SK-N-SH (cell line): ENCODE measurements at regions not wholly inside any gene's neighbourhood (a gene's known extent, or its start where the extent isn't known, plus 50 kb on each side); places are given as distances from the start of the nearest gene placed in this dataset.

Source experiments
- CTCF ChIA-PET: fragments of 300-600, 350-600 bp; formaldehyde crosslinking; extraction: SDS; loops from one replicate; lab custom pipeline; 2021; lab: Yijun Ruan, JAX
- POLR2A ChIA-PET: fragments of 350-600 bp; sonication (Branson Sonifier 250); formaldehyde crosslinking; extraction: SDS; loops from one replicate; lab custom pipeline; 2020; ENCODE audit warnings: antibody characterized with exemption, inconsistent platforms; lab: Yijun Ruan, JAX
- DNase-seq: peaks from one replicate; pipeline ENCODE4 v3.0.0; 2012
- H2AFZ ChIP-seq: fragments of 200-600 bp; sonication (generic); 2 replicates; pipeline ENCODE4 v1.8.1; 2016; ENCODE audit warnings: antibody characterized with exemption, mild to moderate bottlenecking, low read depth
- H3F3A ChIP-seq: fragments of 200-600 bp; sonication (generic); replicated peaks from 2 replicates; pipeline ENCODE3; 2016; ENCODE audit warnings: antibody characterized with exemption, mild to moderate bottlenecking; ENCODE audit not compliant: insufficient read depth
- H3K27ac ChIP-seq, 2 experiments: fragments of 200-500 bp in 1 of 2; fragments of 200-600 bp in 1 of 2; sonication (Bioruptor generic) in 1 of 2; sonication (generic), shearing (Covaris generic) in 1 of 2; 2 replicates each; pipeline versions ENCODE4 v1.5.1 to v1.6.1; 2014 to 2016; ENCODE audit warnings: low read depth in 2 of 2, inconsistent platforms in 1 of 2, low read length in 1 of 2, mild to moderate bottlenecking in 1 of 2, mixed read lengths in 1 of 2
- H3K27me3 ChIP-seq: fragments of 200-600 bp; sonication (generic), shearing (Covaris generic); 2 replicates; pipeline ENCODE4 v1.6.1; 2016; ENCODE audit warnings: mixed run types; ENCODE audit not compliant: insufficient read depth
- H3K36me3 ChIP-seq, 2 experiments: fragments of 200-500 bp in 1 of 2; fragments of 200-600 bp in 1 of 2; sonication (Bioruptor generic) in 1 of 2; sonication (generic) in 1 of 2; replicated peaks in 1 of 2; 2 replicates each; pipeline versions ENCODE3 to v1.5.1; 2014 to 2016; ENCODE audit warnings: low read length in 1 of 2, mild to moderate bottlenecking in 1 of 2; ENCODE audit not compliant: insufficient read depth in 2 of 2, control insufficient read depth in 1 of 2
- H3K4me1 ChIP-seq, 2 experiments: fragments of 200-500 bp in 1 of 2; fragments of 200-600 bp in 1 of 2; sonication (Bioruptor generic) in 1 of 2; sonication (generic), shearing (Covaris generic) in 1 of 2; 2 replicates each; pipeline versions ENCODE4 v1.5.1 to v1.6.1; 2014 to 2016; ENCODE audit warnings: low read depth in 1 of 2, low read length in 1 of 2, mixed run types in 1 of 2; ENCODE audit not compliant: insufficient read depth in 2 of 2, control insufficient read depth in 1 of 2
- H3K4me2 ChIP-seq: fragments of 200-600 bp; sonication (generic), shearing (Covaris generic); 2 replicates; pipeline ENCODE4 v1.6.1; 2017; ENCODE audit warnings: mixed run types
- H3K4me3 ChIP-seq, 2 experiments: fragments of 200-500 bp in 1 of 2; fragments of 200-600 bp in 1 of 2; sonication (Bioruptor generic) in 1 of 2; sonication (generic), shearing (Covaris generic) in 1 of 2; 2 replicates each; pipeline versions ENCODE4 v1.5.1 to v1.8.1; 2014 to 2016; ENCODE audit warnings: low read depth in 2 of 2, inconsistent platforms in 1 of 2, low read length in 1 of 2, mild to moderate bottlenecking in 1 of 2, mixed read lengths in 1 of 2, moderate library complexity in 1 of 2
- H3K79me2 ChIP-seq: fragments of 200-600 bp; sonication (generic); 2 replicates; pipeline ENCODE4 v1.8.1; 2017; ENCODE audit warnings: mild to moderate bottlenecking; ENCODE audit not compliant: insufficient read depth
- H3K9ac ChIP-seq: fragments of 200-600 bp; sonication (generic); 2 replicates; pipeline ENCODE4 v1.6.1; 2017; ENCODE audit warnings: mixed run types
- H3K9me2 ChIP-seq: fragments of 200-600 bp; sonication (generic); 2 replicates; pipeline ENCODE4 v1.6.1; 2017; ENCODE audit warnings: mixed run types
- H3K9me3 ChIP-seq: fragments of 200-600 bp; sonication (generic); 2 replicates; pipeline ENCODE4 v1.6.1; 2017; ENCODE audit warnings: mixed run types, mild to moderate bottlenecking, moderate library complexity
- H4K20me1 ChIP-seq: fragments of 200-600 bp; sonication (generic); 2 replicates; pipeline ENCODE4 v1.6.1; 2017; ENCODE audit warnings: mild to moderate bottlenecking, mixed run types; ENCODE audit not compliant: insufficient read depth
- EZH2phosphoT487 ChIP-seq: fragments of 200-600 bp; sonication (generic); IDR thresholded peaks from 2 replicates; pipeline ENCODE4 v1.6.1; 2017; ENCODE audit warnings: low read depth, mixed run types, mild to moderate bottlenecking, antibody characterized with exemption, moderate library complexity, borderline replicate concordance
- FOSL2 ChIP-seq: IDR thresholded peaks from 2 replicates; pipeline ENCODE4 v1.4.0; 2012; ENCODE audit warnings: low read depth, mild to moderate bottlenecking, moderate library complexity, borderline replicate concordance
- GATA2 ChIP-seq: sonication (generic); formaldehyde crosslinking; IDR thresholded peaks from 2 replicates; pipeline ENCODE4 v1.5.0; 2020; ENCODE audit warnings: mild to moderate bottlenecking, missing genetic modification reagents
- NFIC ChIP-seq: IDR thresholded peaks from 2 replicates; pipeline ENCODE4 v1.4.0; 2012; ENCODE audit warnings: borderline replicate concordance
- RCOR1 ChIP-seq: fragments of 150-350 bp; IDR thresholded peaks from 2 replicates; pipeline ENCODE4 v1.6.1; 2017; ENCODE audit warnings: antibody characterized with exemption, low read length
- RXRA ChIP-seq: IDR thresholded peaks from 2 replicates; pipeline ENCODE4 v1.4.0; 2012; ENCODE audit warnings: low read depth, mild to moderate bottlenecking, borderline replicate concordance
- SIN3A ChIP-seq: IDR thresholded peaks from 2 replicates; pipeline ENCODE4 v1.6.1; 2012; ENCODE audit warnings: low read depth, mild to moderate bottlenecking, low read length, moderate library complexity, borderline replicate concordance
- SMC3 ChIP-seq: IDR thresholded peaks from 2 replicates; pipeline ENCODE4 v1.6.1; 2012; ENCODE audit warnings: low read depth, low read length, improper control_type of control experiment
- TAF1 ChIP-seq: IDR thresholded peaks from 2 replicates; pipeline ENCODE4 v1.6.1; 2012; ENCODE audit warnings: low read depth, mild to moderate bottlenecking, low read length, moderate library complexity, borderline replicate concordance
- TCF12 ChIP-seq: IDR thresholded peaks from 2 replicates; pipeline ENCODE4 v1.4.0; 2012
- WGBS: methylation state at CpG from one replicate; pipeline ENCODE4 v1.1.6; 2017; ENCODE audit warnings: low lambda C conversion rate; 5-methylcytosine and 5-hydroxymethylcytosine counted together
- TF ChIP-seq, protein P1 (sequence below): IDR thresholded peaks from 2 replicates; pipeline ENCODE4 v1.4.0; 2012; ENCODE audit warnings: low read depth
- TF ChIP-seq, protein P2 (sequence below): fragments of 150-350 bp; IDR thresholded peaks from 2 replicates; pipeline ENCODE4 v1.6.1; 2017; ENCODE audit warnings: antibody characterized with exemption, low read length, low read depth, borderline replicate concordance
- TF ChIP-seq, protein P3 (sequence below): IDR thresholded peaks from 2 replicates; pipeline ENCODE4 v1.4.0; 2012; ENCODE audit warnings: low read depth, borderline replicate concordance

DNA sequence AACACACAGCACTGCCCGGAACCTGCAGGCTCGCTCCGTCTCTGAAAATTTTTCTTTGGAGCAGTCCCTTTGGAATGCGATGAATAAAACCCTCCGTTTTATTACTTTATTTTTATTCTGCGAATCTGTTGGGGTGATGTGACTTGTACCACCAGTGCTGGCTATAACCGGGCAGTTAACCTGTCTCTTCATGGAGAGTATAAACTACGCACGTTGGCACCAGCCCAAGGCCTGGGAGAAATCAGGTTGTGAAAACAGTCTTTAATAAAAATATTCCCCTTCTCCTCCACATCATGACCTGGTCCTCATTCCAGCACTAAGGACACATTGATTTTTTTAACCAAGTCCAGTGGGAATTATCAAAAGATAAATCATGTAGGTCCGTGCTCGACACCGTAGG is 116.8 kb downstream of the WNT5A start:
- H3K9me2 ChIP-seq: no peaks in the 10 kb centered on the region
- no peaks in the 10 kb centered on the region for H3F3A ChIP-seq
- H2AFZ ChIP-seq: no peak overlapping the region
- DNase-seq: no peak
- no peaks in the 10 kb centered on the region for H3K27me3 ChIP-seq
- ChIA-PET CTCF (no interaction called here), POLR2A (no interaction called here)
- H3K4me1 ChIP-seq: no peaks in the 10 kb centered on the region; a peak in 1 of 4 replicates
- H3K27ac ChIP-seq: no peak overlapping the region
- no peak overlapping the region for H3K4me2 ChIP-seq
- H3K79me2 ChIP-seq: no peaks in the 10 kb centered on the region
- H3K9me3 ChIP-seq: no peaks in the 10 kb centered on the region
- TF ChIP-seq, protein P1, sequence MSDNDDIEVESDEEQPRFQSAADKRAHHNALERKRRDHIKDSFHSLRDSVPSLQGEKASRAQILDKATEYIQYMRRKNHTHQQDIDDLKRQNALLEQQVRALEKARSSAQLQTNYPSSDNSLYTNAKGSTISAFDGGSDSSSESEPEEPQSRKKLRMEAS: no peak
- TF ChIP-seq FOSL2: no peak
- TF ChIP-seq, protein P2, sequence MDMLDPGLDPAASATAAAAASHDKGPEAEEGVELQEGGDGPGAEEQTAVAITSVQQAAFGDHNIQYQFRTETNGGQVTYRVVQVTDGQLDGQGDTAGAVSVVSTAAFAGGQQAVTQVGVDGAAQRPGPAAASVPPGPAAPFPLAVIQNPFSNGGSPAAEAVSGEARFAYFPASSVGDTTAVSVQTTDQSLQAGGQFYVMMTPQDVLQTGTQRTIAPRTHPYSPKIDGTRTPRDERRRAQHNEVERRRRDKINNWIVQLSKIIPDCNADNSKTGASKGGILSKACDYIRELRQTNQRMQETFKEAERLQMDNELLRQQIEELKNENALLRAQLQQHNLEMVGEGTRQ: no peak
- H3K36me3 ChIP-seq: no peaks in the 10 kb centered on the region
- no peak overlapping the region for H3K4me3 ChIP-seq
- H4K20me1 ChIP-seq: no peaks in the 10 kb centered on the region
- H3K9ac ChIP-seq: no peak overlapping the region
- WGBS: 92% methylated on average over 12 of the region's 12 CpGs

DNA sequence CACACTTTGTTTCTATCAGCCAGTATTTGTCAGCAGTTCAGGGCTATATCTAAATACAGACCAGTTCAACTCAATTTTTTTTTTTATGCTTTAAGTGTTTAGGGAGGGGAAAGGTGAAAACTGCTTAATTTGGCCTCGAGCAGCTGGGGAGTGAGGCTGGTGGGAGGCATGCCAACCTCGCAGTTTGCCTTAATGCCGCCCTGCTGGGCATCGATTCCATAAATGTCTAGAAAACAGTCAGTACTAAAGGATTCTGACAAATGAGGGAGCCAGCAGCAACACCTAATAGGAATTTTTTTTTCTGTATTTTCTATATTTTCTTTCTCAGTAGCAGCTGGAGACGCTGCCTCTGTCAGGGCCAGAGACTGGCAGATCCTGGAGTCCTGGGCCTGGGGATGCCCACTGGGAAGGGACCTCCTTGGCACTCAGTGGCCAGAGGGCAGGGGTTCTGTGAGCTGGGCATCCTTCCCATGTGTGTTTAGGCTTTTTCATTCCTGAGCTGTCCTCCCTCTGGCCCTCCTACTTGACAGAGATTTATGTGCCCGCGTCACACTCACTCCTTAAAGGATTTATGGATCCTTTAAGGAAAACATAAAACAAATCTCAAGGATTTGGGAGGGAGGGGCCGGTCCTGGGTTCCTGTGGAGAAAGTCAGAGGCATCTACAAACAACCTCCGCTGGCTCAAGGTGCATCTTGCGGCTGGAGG is 117.8 kb downstream of the WNT5A start:
- no peak overlapping the region for H3K9ac ChIP-seq
- no peak for DNase-seq
- CTCF ChIA-PET: no interaction called here
- H3K27ac ChIP-seq: no peak overlapping the region
- no peaks in the 10 kb centered on the region for H3K79me2 ChIP-seq
- H2AFZ ChIP-seq: no peak overlapping the region
- no peaks in the 10 kb centered on the region for H3K27me3 ChIP-seq
- POLR2A ChIA-PET: no interaction called here
- no peaks in the 10 kb centered on the region for H3K9me3 ChIP-seq
- H3K4me1 ChIP-seq: no peaks in the 10 kb centered on the region; a peak in 1 of 4 replicates
- no peaks in the 10 kb centered on the region for H3K36me3 ChIP-seq
- no peak overlapping the region for H3K4me3 ChIP-seq
- H4K20me1 ChIP-seq: no peaks in the 10 kb centered on the region
- WGBS: 83% methylated on average over 9 of the region's 10 CpGs
- H3K4me2 ChIP-seq: no peak overlapping the region
- no peaks in the 10 kb centered on the region for H3K9me2 ChIP-seq
- no peak for TF ChIP-seq TCF12
- TF ChIP-seq, protein P3, sequence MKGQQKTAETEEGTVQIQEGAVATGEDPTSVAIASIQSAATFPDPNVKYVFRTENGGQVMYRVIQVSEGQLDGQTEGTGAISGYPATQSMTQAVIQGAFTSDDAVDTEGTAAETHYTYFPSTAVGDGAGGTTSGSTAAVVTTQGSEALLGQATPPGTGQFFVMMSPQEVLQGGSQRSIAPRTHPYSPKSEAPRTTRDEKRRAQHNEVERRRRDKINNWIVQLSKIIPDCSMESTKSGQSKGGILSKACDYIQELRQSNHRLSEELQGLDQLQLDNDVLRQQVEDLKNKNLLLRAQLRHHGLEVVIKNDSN: no peak
- TF ChIP-seq, protein P2: no peak
- TF ChIP-seq RCOR1: no peak
- no peak for TF ChIP-seq RXRA
- no peak for TF ChIP-seq GATA2 (CRISPR knock-in tag)
- no peak for TF ChIP-seq EZH2phosphoT487
- TF ChIP-seq, protein P1: no peak
- no peak for TF ChIP-seq NFIC
- no peak for TF ChIP-seq SMC3
- no peak for TF ChIP-seq TAF1
- no peak for TF ChIP-seq SIN3A
- no peak for TF ChIP-seq FOSL2
- H3F3A ChIP-seq: no peaks in the 10 kb centered on the region
